GM18870 (cell line): ENCODE measurements at regions not wholly inside any gene's neighbourhood (a gene's known extent, or its start where the extent isn't known, plus 50 kb on each side); places are given as distances from the start of the nearest gene placed in this dataset.
"Not testable (repeated sequence)": the region's sequence is repeated elsewhere in the genome, so short reads cannot be mapped to it uniquely, and the experiment has no call there.

ENCODE experiments used
- ATAC-seq: cut with Tn5 transposase; IDR thresholded peaks from one replicate; pipeline ENCODE4 v1.9.1; 2021; ENCODE audit warnings: moderate library complexity; ENCODE audit not compliant: unreplicated experiment

DNA sequence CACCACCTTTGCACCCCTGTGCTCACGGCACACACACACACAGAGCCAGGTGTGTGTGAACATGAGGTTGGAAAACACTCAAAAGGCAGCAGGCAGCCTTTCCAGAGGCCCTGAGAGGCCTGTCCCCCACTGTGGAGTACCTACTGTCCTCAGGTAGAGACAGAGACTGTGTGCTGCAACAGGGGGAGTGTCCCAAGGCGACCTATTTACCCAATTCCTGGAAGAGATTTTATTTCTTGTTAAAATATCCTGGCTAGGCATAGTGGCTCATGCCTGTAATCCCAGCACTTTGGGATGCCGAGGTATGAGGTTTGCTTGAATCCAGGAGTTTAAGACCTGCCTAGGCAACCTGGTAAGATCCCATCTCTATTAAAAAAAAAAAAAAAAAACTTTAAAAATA, 108.5 kb downstream of the COPRS start:
- no peak for ATAC-seq

DNA sequence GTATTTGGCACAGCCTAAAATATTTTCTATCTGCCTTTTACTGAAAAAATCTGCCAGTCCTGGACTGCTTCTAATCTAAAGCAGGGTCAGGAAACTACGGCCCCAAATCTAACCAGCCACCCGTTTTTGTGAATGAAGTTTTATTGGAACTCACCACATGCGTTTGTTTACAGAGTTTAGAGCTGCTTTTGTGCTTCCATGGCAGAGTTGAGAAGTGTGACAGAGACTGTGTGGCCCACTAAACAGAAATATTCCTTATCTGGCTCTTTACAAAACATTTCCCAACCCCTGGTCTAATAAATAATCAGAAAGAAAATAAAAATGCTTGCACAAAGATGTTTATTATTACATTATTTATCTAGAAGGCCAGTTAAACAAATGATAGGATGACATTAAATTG, 110.2 kb downstream of the COPRS start:
- ATAC-seq, result no peak

DNA sequence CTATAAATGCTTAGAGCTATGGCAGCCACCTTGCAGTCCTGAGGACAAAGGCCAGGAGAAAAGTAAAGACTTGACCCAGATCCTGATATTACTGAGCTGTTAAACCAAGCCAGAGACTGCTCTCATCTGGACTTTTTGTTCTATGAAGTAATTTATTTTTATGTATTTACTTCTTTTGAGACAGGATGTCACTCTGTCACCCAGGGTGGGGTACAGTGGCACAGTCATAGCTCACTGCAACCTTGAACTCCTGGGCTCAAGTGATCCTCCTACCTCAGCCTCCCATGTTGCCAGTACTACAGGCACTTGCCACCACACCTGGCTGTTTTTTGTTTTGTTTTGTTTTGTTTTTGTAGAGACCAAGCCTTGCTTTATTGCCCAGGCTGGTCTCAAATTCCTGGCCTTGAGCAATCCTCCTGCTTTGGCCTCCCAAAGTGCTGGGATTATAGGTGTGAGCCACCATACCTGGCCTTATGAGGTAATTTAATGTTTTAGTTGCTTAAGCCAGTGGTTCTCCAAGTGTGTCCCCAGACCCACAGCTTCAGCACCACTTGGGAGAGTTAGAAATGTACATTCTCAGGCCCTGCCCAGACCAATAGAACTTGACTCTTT, 112.1 kb downstream of the COPRS start:
- ATAC-seq, result no peak

DNA sequence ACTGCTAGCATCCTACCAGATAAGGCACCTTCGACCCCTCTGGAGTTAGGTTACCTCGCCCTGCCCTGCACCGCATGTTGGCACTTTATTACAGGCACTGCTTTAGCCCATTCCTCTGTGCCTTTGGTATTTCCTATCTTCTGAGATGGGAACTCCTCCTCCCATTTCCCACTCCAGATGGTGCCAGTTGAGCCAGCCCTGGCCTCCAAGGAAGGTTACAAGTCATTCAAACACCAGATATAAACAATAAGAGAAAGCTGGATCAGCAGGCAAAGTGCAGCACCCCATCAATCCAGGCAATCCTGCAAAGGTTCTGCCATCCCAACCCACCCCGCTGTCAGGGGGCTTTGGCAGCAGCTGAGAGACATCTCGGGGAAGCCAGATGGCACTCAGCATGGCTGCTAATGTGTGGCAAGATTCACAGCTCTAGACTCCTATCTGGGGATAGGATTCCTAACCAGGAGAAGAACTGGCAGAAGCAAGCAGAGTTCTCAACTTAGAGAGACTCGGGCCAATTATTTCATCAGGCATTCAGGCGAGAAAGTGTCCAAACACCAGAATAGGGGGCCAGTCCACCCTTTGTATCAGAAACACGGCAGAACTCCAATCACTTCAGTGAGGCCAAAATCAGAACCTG, 113.0 kb downstream of the COPRS start:
- no peak for ATAC-seq

DNA sequence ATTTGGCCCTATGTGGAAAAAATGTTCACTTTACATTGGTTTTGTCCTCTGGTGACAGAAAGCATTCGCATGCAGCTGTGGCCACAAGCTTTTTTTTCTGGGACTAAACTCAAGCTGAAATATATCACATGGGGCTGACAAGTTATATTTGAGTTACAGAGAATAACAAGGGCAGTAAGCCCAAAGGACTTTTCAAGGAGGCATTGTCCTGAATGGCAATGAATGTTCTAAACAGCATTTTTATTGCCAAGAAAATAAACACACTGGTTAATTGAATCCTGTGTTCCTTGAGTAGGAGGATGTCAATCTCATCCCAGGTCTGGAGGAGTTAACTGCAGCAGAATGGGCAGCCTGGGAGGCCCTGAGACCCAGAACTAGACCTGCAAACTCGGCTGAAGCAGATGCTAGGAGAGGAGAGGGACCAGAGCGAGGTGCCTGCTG, 114.5 kb downstream of the COPRS start:
- no peak for ATAC-seq

DNA sequence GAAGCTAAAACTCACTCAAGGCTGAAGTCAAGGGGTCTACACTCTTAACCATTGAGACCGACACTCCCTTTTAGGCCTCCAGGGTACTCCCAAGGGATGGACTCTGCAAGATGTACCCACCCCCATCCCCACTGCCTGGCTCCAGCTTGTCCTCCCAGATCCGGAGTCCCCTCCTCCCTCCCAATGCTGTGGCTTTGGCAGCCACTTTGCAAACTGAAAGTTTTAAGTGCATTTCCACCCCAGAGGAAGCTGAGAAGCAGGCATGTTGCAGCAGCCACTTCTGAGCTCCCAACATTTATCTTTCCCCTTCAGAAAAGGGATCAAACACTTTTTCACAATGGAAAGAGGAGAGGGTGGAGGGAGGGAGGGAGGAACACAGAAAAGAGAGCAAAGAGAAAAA, 115.2 kb downstream of the COPRS start:
- no peak for ATAC-seq

DNA sequence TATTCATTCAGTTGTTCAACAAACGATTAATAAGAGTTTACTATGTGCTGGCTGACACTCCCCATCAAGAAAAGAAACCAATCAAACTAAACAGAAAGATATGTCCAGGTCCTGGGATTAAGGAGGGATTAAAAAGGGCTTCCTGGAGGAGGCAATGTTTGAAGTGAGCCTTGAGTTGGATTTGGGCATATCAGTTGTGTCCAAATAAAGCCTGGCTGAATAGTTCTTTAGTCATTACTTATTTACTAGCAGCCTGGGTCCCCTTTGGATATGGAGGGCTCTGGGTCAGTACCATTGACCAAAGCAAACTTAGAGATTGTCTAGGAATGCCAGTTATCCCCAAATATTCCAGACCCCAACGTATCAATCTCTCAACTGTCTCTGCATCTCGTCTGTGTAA, 117.7 kb downstream of the COPRS start:
- no peak for ATAC-seq

DNA sequence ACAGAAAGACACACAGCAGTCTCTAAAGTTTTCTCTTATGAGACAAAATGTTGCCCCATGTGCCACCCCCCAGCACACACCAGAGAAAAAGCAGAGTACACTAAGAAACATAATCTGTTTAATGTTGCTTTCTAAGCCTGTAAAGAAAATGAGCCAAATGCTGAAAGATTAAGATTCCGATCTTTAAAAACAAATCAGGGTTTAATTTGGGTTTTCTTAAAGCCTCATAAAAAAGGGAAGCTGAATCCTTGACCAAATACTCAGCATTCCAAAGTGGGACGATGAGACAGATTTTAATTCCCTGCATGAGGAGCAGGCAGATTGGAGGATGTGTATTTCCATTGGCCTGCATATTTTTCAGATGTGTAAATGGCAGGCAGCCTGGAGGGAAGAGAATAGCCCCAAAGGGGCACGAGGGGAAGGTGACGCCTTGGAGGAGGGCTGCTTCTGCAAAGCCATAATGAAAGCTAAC, 118.4 kb downstream of the COPRS start:
- ATAC-seq, result no peak

DNA sequence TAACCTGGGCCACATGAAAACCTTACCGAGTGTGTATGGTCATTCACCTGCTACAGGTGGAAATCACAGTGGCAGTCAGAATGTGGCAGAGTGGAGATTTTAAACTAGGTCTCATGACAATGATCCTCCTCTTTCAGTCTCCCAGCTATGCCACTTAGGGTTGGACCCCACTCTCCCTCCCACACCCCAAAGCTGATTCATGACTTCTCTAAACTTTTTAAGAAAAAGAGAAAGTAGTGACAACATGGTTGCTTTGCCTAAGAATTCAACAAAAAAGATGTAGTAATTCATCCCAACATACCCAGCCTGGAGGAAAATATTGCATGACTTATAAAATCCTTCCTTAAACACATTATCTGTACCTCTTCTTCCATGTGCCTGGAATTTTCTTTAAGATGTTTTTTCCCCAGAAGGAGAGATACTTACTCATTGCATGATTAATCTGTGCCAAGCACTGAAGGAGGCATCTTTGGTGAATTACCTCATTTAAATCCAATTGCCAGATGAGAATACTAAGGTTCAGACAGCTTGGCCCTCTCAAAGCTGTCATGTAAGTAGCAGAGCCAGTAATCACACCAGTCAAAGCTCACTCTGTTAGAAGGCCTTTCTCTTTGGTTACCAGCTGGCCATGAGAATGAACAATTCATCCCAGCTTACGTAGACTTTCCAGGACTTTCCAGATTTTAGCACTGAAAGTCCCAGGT, 119.9 kb downstream of the COPRS start:
- ATAC-seq, result no peak

DNA sequence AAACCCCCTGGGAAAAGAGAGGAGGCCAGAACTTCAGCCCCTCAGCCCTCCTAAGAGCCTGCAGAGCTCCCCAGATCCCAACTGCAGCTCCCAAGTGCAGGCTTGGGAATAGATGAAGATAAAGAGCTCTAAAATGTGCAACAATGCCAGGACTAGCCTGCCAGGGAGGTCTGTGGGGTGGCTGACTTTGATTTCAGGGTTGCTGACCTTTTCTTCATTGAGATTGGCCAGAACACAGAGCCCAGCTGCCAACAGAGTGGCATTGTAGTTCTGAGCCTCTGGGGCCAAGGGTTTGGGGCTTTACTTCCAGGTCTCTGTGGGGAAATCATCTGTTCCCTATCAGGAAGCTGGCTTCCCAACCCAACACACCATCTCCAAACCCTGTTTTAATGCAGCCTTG, 120.6 kb downstream of the COPRS start:
- ATAC-seq, result no peak

DNA sequence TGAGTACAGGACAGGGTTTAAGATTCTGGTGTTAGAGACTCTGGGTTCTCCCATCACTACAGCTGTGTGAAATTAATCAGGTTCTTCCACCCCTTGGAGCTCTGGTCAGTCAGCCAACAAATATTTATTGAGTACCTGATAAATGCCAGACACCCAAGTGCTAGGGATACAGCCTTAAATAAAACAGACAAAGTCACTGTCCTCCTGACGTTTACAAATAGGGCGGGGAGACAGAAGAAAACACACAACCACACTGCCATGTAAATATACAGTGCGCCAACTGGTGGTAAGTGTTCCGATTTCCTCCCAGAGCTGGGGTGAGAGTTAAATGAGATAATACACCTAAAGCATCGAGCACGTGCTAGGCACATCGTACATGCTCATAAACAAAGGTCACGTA, 121.0 kb downstream of the COPRS start:
- no peak for ATAC-seq

DNA sequence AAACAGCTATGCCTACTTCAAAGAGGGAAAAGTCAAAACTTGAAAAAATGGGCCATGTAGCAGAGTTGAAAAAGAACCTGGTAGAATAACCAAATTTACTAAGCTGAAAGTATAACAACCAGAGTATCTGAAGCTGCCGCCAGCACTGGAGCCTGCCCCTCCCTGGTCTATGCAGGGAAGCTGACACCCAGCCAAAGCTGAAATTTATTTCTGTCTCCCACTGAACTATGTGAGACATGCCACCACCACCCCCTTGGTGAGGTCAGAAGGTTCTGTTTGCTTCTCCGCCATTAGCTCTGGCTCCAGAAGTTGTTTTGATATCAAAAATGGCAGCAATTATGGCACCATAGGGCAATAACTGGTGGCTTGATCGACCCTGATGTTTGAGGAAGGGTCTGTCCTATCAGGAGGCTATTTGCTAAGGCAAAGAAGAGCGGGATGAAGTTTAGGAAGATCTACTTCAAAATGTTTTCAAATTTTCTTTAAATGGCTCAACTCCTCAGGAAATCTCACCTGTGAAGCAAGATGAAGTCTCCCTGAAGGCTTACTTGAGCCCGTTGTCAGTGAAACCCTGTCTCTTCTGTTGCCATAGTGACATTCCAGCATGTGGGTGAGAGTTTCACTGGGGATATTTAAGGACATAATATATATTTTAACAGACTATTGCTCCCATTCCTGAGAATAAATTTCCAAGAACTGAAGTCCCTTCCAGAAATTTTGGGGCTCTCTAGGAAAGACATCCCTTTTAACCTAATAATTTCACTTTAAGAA, 122.0 kb downstream of the COPRS start:
- ATAC-seq, result no peak

DNA sequence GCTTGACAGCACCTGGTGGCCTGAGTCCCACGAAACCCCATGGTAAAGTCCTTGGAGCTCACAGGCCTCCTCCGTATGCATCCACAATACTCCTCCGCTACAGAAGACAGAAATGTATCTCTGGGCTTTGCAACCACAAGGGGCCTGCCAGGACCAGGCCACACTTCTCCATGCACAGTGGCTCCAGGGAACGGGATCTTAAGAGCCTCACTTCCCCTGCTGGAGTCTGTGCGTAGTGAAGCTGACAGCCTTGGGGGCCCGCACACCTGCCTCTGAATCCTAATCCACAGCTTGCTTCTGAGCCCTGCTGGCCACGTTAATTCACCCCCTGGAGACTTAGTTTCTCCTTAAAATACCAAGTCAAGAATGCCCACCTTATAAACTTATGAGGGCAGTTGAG, 125.7 kb downstream of the COPRS start:
- no peak for ATAC-seq

DNA sequence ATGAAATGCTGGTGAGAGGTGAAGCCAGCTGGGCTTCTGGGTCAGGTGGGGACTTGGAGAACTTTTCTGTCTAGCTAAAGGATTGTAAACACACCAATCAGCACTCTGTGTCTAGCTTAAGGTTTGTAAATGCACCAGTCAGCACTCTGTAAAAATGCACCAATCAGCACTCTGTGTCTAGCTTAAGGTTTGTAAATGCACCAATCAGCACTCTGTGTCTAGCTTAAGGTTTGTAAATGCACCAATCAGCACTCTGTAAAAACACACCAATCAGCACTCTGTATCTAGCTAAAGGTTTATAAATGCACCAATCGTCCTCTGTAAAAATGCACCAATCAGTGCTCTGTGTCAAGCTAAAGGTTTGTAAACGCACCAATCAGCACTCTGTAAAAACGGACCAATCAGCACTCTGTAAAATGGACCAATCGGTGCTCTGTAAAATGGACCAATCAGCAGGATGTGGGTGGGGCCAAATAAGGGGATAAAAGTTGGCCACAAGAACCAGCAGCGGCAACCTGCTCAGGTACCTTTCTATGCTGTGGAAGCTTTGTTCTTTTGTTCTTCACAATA, 127.4 kb downstream of the COPRS start:
- not testable (repeated sequence) for ATAC-seq

DNA sequence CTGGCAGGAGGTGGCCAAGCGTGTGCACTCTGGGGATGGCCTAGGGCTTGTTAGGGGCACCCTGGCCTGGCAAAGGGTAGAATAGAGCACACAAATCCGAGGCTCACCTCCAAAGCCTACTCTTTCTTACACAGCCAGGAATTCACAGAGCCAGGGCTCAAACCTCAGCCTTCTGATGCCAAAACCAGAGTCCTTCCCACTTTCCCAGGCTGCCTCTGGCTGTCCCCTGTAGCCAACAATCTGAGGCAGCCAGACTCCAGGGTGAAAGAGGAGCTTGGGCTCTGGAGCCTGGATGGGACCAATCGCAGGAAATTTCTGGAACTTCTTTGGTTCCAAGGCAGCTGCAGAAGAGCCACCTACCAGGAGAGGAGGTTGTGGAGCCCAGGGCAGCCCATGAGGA, 127.9 kb downstream of the COPRS start:
- no peak for ATAC-seq

DNA sequence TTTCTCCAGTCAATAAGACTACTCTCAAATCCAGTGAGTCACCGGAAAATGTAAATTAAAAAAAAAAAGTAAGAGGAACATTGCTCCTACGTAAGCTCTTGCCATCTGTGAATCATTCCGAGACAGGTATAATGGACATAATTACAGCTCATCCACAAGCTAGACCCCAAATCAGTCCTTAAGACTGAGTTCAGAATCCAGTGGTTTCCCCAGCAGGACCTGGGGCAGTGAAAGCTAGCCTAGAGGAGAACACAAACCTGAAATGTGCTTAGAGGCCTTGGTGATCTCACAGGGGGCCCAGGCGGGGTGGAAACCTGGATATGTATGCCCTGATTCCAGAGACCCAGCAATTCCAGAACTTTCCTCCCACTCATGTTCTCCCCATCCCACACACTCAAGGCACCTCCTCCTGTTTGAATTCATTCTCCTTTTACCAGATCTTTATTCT, 132.0 kb downstream of the COPRS start:
- no peak for ATAC-seq

DNA sequence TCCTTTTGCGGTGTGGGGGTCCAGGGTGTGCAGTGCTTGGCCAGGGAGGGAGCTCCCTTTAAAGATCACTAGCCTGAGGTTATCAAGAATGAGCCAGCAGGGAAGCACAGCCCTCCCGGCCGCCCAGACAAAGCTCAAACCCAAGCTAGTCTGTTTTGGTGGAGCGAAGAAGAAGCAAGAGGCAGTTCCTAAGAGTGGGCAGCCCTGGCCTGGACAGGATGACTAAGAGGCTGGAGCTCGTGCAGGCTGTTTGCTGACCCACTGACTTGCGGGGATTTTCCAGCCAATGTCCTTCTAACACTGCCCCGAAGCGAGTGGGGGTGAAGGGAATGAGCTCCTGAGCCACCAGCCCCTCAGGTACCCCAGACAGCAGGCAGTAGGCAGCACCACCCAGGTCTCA, 134.4 kb downstream of the COPRS start:
- no peak for ATAC-seq

DNA sequence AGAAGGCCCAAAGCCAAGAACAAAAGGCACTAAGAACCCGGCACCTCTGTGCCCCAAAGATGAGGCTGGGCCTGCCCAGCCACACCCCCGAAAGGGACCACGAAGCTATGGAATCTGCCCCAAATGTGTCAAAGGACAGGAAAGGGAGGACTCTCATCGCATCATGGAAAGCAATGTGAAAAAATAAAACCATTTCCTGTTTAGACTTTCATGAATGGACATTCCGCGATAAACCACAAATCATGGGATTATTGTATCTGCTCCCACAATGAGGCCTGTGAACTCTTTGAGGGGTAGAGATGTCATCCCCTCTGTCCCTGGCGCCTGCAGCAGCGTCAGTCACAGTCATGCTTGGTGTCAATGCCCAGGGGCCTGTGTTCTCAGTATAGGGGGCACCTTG, 135.0 kb downstream of the COPRS start:
- ATAC-seq, result no peak

DNA sequence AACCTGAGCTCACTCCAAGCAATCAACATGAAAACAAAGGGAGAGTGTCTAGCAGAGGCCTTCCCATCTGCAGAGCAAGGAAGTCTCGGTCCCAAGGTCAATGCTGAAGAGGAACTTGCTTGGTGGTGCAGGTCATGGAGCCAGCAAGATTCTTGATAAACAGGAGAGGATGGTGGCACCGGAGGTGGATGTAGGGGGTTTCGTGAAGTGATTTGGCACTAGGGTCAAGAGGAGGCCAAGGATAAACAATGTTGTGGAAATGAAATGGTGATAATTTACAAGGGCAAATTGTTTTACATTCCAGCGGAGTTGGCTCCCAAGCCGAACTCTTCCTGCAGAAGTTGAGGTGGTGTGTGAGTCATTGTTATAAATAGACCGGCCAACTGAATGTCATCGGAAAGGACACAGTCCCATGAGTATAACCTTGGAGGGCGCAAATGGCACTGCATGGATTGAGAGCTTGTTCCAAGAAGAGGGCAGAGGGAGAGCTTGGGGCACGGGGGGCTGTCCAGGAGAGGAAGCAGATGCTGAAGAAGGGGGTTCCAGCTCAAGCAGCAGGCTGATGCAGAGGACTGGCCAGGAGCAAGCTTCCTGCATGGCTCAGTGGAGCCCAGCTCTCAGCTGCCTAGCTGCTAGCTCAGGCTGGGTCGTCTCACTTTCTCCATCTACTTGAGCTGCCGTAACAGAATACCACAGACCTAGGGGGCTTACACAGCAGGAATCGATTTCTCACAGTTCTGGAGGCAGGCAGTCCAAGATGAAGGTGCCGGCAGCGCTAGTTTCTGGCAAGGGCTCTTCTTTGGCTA, 136.6 kb downstream of the COPRS start:
- ATAC-seq, result no peak

DNA sequence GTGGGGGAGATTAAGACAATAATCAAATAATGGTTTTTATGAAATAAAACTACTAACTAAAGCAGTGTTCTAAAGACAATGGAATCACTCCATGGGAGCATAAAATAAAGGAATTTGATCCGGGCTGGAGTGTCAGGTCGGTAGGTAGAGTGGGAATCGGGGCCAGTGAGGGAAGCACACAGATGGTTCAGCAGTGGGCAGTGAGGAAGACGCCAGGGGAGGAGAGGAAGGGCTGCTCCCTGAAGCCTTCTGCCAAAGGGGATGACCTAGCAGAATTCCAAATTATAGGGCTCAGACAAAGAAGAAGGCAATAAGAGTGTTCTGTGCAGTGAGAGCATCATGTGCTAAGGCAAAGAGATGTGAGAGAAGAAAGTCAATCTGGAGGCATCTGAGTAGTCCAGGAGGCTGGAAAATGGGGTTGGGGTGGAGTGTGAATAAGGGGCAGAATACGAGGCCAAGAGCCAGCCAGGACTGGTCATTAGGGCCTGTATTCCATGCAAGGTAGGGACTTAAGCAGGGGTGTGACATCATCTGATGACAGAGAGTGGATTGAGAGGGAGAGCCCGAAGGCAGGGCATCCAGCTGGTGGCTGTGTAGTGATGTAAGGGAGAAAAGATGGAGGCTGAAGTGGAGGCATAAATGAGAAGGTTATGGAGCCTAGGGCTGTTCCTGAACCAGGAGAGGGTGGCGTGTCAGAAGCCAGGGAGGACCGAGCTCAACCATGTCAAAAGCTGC, 137.6 kb downstream of the COPRS start:
- ATAC-seq, result no peak
